H1 (cell line): ENCODE measurements at regions not wholly inside any gene's neighbourhood (a gene's known extent, or its start where the extent isn't known, plus 50 kb on each side); places are given as distances from the start of the nearest gene placed in this dataset.

Experiments
- CTCF ChIA-PET: fragments of 300-600 bp; sonication (Branson Sonifier 250); formaldehyde crosslinking; loops from one replicate; lab custom pipeline; 2021; ENCODE audit not compliant: partially characterized antibody; lab: Charles Lee
- POLR2A ChIA-PET: fragments of 300-600 bp; sonication (Branson Sonifier 250); formaldehyde crosslinking; loops from one replicate; lab custom pipeline; 2021; ENCODE audit warnings: inconsistent platforms; ENCODE audit not compliant: partially characterized antibody; lab: Charles Lee
- DNase-seq, 2 experiments: peaks; one replicate each; pipeline versions ENCODE4 v3.0.0 to v3.0.0-alpha.2; 2010 to 2022; ENCODE audit warnings: low spot score in 2 of 2, low read depth in 1 of 2, mixed read lengths in 1 of 2
- FAIRE-seq: peaks from 2 replicates; lab custom pipeline; 2011; peaks lifted over from hg19 to GRCh38; lab: Jason Lieb, UNC
- H2AFZ ChIP-seq: 2 replicates; pipeline ENCODE4 v1.8.1; 2012; ENCODE audit warnings: low read length, inconsistent platforms
- H2AK5ac ChIP-seq: 2 replicates; pipeline ENCODE4 v1.6.1; 2013; ENCODE audit warnings: low read depth, low read length
- H2BK120ac ChIP-seq: replicated peaks from 2 replicates; pipeline ENCODE3; 2013; ENCODE audit warnings: low read depth, low read length, inconsistent platforms
- H2BK12ac ChIP-seq: 2 replicates; pipeline ENCODE4 v1.6.1; 2013; ENCODE audit warnings: low read depth, low read length
- H2BK15ac ChIP-seq: 2 replicates; pipeline ENCODE4 v1.6.1; 2013; ENCODE audit warnings: low read length
- H2BK20ac ChIP-seq: 2 replicates; pipeline ENCODE4 v1.6.1; 2013; ENCODE audit warnings: low read length
- H2BK5ac ChIP-seq: 2 replicates; pipeline ENCODE4 v1.6.1; 2013; ENCODE audit warnings: low read depth, low read length
- H3K14ac ChIP-seq: 2 replicates; pipeline ENCODE4 v1.6.1; 2013; ENCODE audit warnings: inconsistent platforms; ENCODE audit not compliant: insufficient read length
- H3K18ac ChIP-seq: 2 replicates; pipeline ENCODE4 v1.6.1; 2013; ENCODE audit warnings: low read length; ENCODE audit errors: extremely low read depth
- H3K23ac ChIP-seq: 2 replicates; pipeline ENCODE4 v1.6.1; 2013; ENCODE audit warnings: inconsistent platforms; ENCODE audit not compliant: insufficient read length
- H3K23me2 ChIP-seq: 2 replicates; pipeline ENCODE4 v1.6.1; 2013; ENCODE audit warnings: low read depth, low read length
- H3K27ac ChIP-seq: 2 replicates; pipeline ENCODE4 v1.6.1; 2011; ENCODE audit warnings: low read depth, low read length, inconsistent platforms
- H3K27me3 ChIP-seq, 4 experiments: replicated peaks in 1 of 4; 1 replicate in 1 of 4; 2 replicates in 3 of 4; pipeline versions ENCODE4 v1.6.1 to v1.8.1; 2011 to 2013; ENCODE audit warnings: low read length in 3 of 4, mild to moderate bottlenecking in 3 of 4, inconsistent platforms in 2 of 4, mixed read lengths in 2 of 4, moderate library complexity in 1 of 4; ENCODE audit not compliant: control insufficient read depth in 3 of 4, insufficient read depth in 3 of 4; ENCODE audit errors: extremely low read depth in 1 of 4
- H3K36me3 ChIP-seq, 4 experiments: 2 replicates each; pipeline versions ENCODE4 v1.6.1 to v1.8.1; 2011 to 2013; ENCODE audit warnings: mild to moderate bottlenecking in 4 of 4, low read length in 3 of 4, moderate library complexity in 2 of 4, control low read depth in 1 of 4, inconsistent platforms in 1 of 4; ENCODE audit not compliant: insufficient read depth in 4 of 4, control insufficient read depth in 2 of 4
- H3K4ac ChIP-seq: replicated peaks from 2 replicates; pipeline ENCODE3; 2013; ENCODE audit warnings: low read length, low read depth, mixed read lengths, inconsistent platforms; ENCODE audit not compliant: insufficient read length
- H3K4me1 ChIP-seq, 4 experiments: replicated peaks in 1 of 4; 1 replicate in 1 of 4; 2 replicates in 3 of 4; pipeline versions ENCODE4 v1.6.1 to v1.8.1; 2011 to 2013; ENCODE audit warnings: low read length in 3 of 4, inconsistent platforms in 2 of 4, mixed read lengths in 1 of 4; ENCODE audit not compliant: insufficient read depth in 4 of 4, control insufficient read depth in 3 of 4
- H3K4me2 ChIP-seq, 2 experiments: 2 replicates each; pipeline versions ENCODE4 v1.6.1 to v1.8.1; 2011 to 2013; ENCODE audit warnings: low read depth in 2 of 2, low read length in 2 of 2, control low read depth in 1 of 2, inconsistent platforms in 1 of 2, mild to moderate bottlenecking in 1 of 2; ENCODE audit not compliant: insufficient read depth in 1 of 2
- H3K4me3 ChIP-seq, 4 experiments: fragments of 200-600, 300-600 bp in 1 of 4; sonication (generic), shearing (Covaris generic), sonication (Bioruptor Twin) in 1 of 4; 2 replicates each; pipeline versions ENCODE4 v1.5.1 to v1.8.1; 2011 to 2016; ENCODE audit warnings: low read length in 4 of 4, low read depth in 3 of 4, control low read depth in 2 of 4, inconsistent platforms in 2 of 4, mild to moderate bottlenecking in 2 of 4, mixed read lengths in 1 of 4, moderate library complexity in 1 of 4; ENCODE audit not compliant: insufficient read depth in 2 of 4; ENCODE audit errors: extremely low read depth in 1 of 4
- H3K56ac ChIP-seq: replicated peaks from 2 replicates; pipeline ENCODE3; 2013; ENCODE audit warnings: low read depth, mild to moderate bottlenecking, mixed read lengths, low read length, inconsistent platforms; ENCODE audit not compliant: insufficient read length
- H3K79me1 ChIP-seq: 2 replicates; pipeline ENCODE4 v1.6.1; 2013; ENCODE audit warnings: low read depth, low read length, control low read depth
- H3K79me2 ChIP-seq, 2 experiments: 2 replicates each; pipeline versions ENCODE4 v1.6.1 to v1.8.1; 2012 to 2013; ENCODE audit warnings: low read length in 2 of 2, mild to moderate bottlenecking in 2 of 2, inconsistent platforms in 1 of 2; ENCODE audit not compliant: insufficient read depth in 2 of 2, control insufficient read depth in 1 of 2
- H3K9ac ChIP-seq, 4 experiments: replicated peaks in 1 of 4; 1 replicate in 1 of 4; 2 replicates in 3 of 4; pipeline versions ENCODE4 v1.6.1 to v1.8.1; 2011 to 2013; ENCODE audit warnings: low read depth in 3 of 4, low read length in 3 of 4, control low read depth in 2 of 4, mild to moderate bottlenecking in 2 of 4, moderate library complexity in 2 of 4, inconsistent platforms in 1 of 4; ENCODE audit errors: extremely low read depth in 1 of 4
- H3K9me3 ChIP-seq, 2 experiments: 2 replicates each; pipeline versions ENCODE4 v1.6.1 to v1.8.1; 2012 to 2013; ENCODE audit warnings: mild to moderate bottlenecking in 2 of 2, moderate library complexity in 2 of 2, control low read depth in 1 of 2, inconsistent platforms in 1 of 2, low read depth in 1 of 2, low read length in 1 of 2, mixed read lengths in 1 of 2; ENCODE audit not compliant: insufficient read depth in 2 of 2
- H4K20me1 ChIP-seq, 2 experiments: replicated peaks in 1 of 2; 2 replicates each; pipeline versions ENCODE3 to v1.8.1; 2011 to 2013; ENCODE audit warnings: inconsistent platforms in 2 of 2, low read length in 2 of 2, mild to moderate bottlenecking in 1 of 2; ENCODE audit not compliant: insufficient read depth in 2 of 2, control insufficient read depth in 1 of 2
- H4K5ac ChIP-seq: 2 replicates; pipeline ENCODE4 v1.6.1; 2013; ENCODE audit warnings: low read length, low read depth, mixed read lengths, inconsistent platforms; ENCODE audit not compliant: insufficient read length
- H4K8ac ChIP-seq: 2 replicates; pipeline ENCODE4 v1.8.0; 2013; ENCODE audit warnings: mild to moderate bottlenecking, moderate library complexity, low read length, inconsistent platforms; ENCODE audit not compliant: insufficient read depth; ENCODE audit errors: extremely low read depth
- H4K91ac ChIP-seq: replicated peaks from 2 replicates; pipeline ENCODE3; 2013; ENCODE audit warnings: low read length, mixed read lengths, inconsistent platforms; ENCODE audit not compliant: insufficient read length
- CEBPB ChIP-seq: IDR thresholded peaks from 2 replicates; pipeline ENCODE4 v1.6.1; 2012; ENCODE audit warnings: low read depth, low read length
- CHD1 ChIP-seq: IDR thresholded peaks from 2 replicates; pipeline ENCODE4 v1.6.1; 2012; ENCODE audit warnings: low read depth, low read length, improper control_type of control experiment
- CTBP2 ChIP-seq: IDR thresholded peaks from 2 replicates; pipeline ENCODE4 v1.7.0; 2011; ENCODE audit warnings: borderline replicate concordance, mild to moderate bottlenecking, moderate library complexity, mixed read lengths, low read length; ENCODE audit not compliant: insufficient read depth, insufficient read length
- EZH2 ChIP-seq: fragments of 200-600 bp; sonication (generic); IDR thresholded peaks from 2 replicates; pipeline ENCODE4 v1.7.1; 2012; ENCODE audit warnings: low read depth, mild to moderate bottlenecking, moderate library complexity, low read length, inconsistent platforms; ENCODE audit not compliant: severe bottlenecking
- POLR2A ChIP-seq, 2 experiments: IDR thresholded peaks; 1 replicate in 1 of 2; 2 replicates in 1 of 2; pipeline ENCODE4 v1.6.1; 2011; ENCODE audit warnings: low read depth in 2 of 2, low read length in 2 of 2, mild to moderate bottlenecking in 2 of 2; ENCODE audit errors: control extremely low read depth in 1 of 2
- RBBP5 ChIP-seq: IDR thresholded peaks from 2 replicates; pipeline ENCODE4 v1.7.1; 2012; ENCODE audit warnings: low read depth, mild to moderate bottlenecking, inconsistent platforms, low read length, moderate library complexity, borderline replicate concordance
- SAP30 ChIP-seq: fragments of 300-600 bp; sonication (generic); IDR thresholded peaks from 2 replicates; pipeline ENCODE4 v1.7.1; 2012; ENCODE audit warnings: low read length, moderate library complexity, mild to moderate bottlenecking, inconsistent platforms; ENCODE audit not compliant: insufficient read depth, insufficient replicate concordance
- SIN3A ChIP-seq, 2 experiments: IDR thresholded peaks in 1 of 2; conservative IDR thresholded peaks in 1 of 2; 2 replicates each; pipeline ENCODE4 v1.6.1; 2011 to 2012; ENCODE audit warnings: low read length in 2 of 2, improper control_type of control experiment in 1 of 2, low read depth in 1 of 2, mild to moderate bottlenecking in 1 of 2
- SIRT6 ChIP-seq: IDR thresholded peaks from one replicate; pipeline ENCODE4 v1.7.1; 2012; ENCODE audit warnings: low read length, inconsistent platforms
- WGBS, 2 experiments: shearing (Covaris generic) in 1 of 2; methylation state at CpG; one replicate each; pipeline versions ENCODE4 v1.1.6 to v1.1.7; 2013 to 2015; ENCODE audit warnings: low lambda C conversion rate in 2 of 2, mixed read lengths in 2 of 2, inconsistent platforms in 1 of 2, low coverage in 1 of 2, missing lambda C conversion rate in 1 of 2; ENCODE audit not compliant: insufficient replicate concordance in 2 of 2, insufficient coverage in 1 of 2, insufficient read length in 1 of 2; ENCODE audit errors: extremely low coverage in 1 of 2, missing lambda C conversion rate in 1 of 2; 5-methylcytosine and 5-hydroxymethylcytosine counted together

DNA sequence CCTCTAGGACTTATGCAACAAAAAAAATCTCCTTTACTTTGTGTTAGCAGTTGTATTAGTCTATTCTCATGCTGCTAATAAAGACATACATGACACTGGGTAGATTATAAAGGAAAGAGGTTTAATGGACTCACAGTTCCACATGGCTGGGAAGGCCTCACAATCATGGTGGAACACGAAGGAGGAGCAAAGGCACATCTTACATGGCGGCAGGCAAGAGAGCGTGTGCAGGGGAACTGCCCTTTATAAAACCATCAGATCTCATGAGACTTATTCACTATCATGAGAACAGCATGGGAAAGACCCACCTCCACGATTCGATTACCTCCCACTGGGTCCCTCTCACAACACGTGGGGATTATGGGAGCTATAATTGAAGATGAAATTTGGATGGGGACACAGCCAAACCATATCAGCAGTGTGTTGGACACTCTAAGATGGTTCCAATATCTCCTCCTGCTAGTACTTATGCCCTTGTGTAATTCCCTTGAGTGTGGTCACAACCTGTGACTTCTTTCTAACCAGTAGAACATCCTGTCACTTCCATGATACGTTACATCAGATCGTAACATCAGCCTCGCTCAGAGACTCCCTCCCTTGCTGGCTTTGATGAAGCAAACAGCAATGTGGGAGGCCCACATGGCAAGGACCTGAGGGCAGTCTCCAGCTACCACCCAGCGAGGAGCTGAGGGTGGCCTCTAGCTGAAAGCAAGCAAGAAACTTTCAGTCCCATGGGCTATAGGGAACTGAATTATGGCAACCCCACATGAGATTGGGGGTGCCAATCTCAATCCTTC, 113.5 kb upstream of the PITX1 start:
- Histone ChIP-seq H2BK120ac (no peak overlapping the region), H3K27me3 (no peaks in the 10 kb centered on the region), H3K36me3 (no peaks in the 10 kb centered on the region), H3K56ac (no peak overlapping the region), H3K4ac (no peak overlapping the region), H4K20me1 (no peaks in the 10 kb centered on the region), H3K79me2 (no peaks in the 10 kb centered on the region), H3K4me1 (peaks cover 0 to 6% (median 3%) of the 10 kb centered on the region in 4 experiments; a peak in 4 of 7 replicates), H3K79me1 (no peaks in the 10 kb centered on the region), H3K4me2 (no peak overlapping the region), H3K18ac (no peak overlapping the region), H2BK12ac (no peak overlapping the region), H3K23ac (no peak overlapping the region), H2BK5ac (no peak overlapping the region), H3K23me2 (no peaks in the 10 kb centered on the region), H4K8ac (no peak overlapping the region), H3K14ac (no peak overlapping the region), H3K27ac (no peak overlapping the region), H2AK5ac (no peak overlapping the region), H4K91ac (no peak overlapping the region), H2AFZ (no peak overlapping the region), H4K5ac (no peak overlapping the region), H3K9me3 (0 out of 4 replicates have a peak, but pooled peaks cover 0 to 3% of the 10 kb centered on the region in 2 experiments), H2BK20ac (no peak overlapping the region), H3K4me3 (no peak overlapping the region), H2BK15ac (no peak overlapping the region), H3K9ac (no peak overlapping the region)
- DNase-seq = no peak
- CTCF ChIA-PET = interaction anchor here (0.8 to 1.3 kb wide), 2 partner anchors 27 to 31 kb away, joined by 3 read pairs; no protein-coding TSS in a partner anchor
- no peak for FAIRE-seq
- POLR2A ChIA-PET = no interaction called here
- WGBS, 2 experiments = 90% methylated on average over 10 of the region's 10 CpGs; no CpG with 5 or more reads in 1 of the 2 experiments
- TF ChIP-seq RBBP5 (no peak), SIRT6 (no peak), EZH2 (no peak), SAP30 (no peak), SIN3A (conservative IDR thresholded peaks at IDR 0.05 in 1 of 2, IDR thresholded peaks at IDR 0.05 in 1 of 2; ENCODE audit: low read depth in 1 of 2, low read length in 2 of 2) (no peak), CTBP2 (no peak), POLR2A (IDR thresholded peaks at IDR 0.05; ENCODE audit: control extremely low read depth in 1 of 2, low read depth in 2 of 2, low read length in 2 of 2) (no peak), CEBPB (no peak), CHD1 (no peak)
